HUES6 (cell line): ENCODE measurements at regions not wholly inside any gene's neighbourhood (a gene's known extent, or its start where the extent isn't known, plus 50 kb on each side); places are given as distances from the start of the nearest gene placed in this dataset.
"Not testable (repeated sequence)": the region's sequence is repeated elsewhere in the genome, so short reads cannot be mapped to it uniquely, and the experiment has no call there.

ENCODE experiments used
- H3K27ac ChIP-seq: 2 replicates; pipeline ENCODE4 v1.7.0; 2013; ENCODE audit warnings: low read depth, mild to moderate bottlenecking, low read length, inconsistent platforms
- H3K27me3 ChIP-seq: 2 replicates; pipeline ENCODE4 v1.6.1; 2013; ENCODE audit warnings: low read length; ENCODE audit not compliant: control insufficient read depth, insufficient read depth
- H3K36me3 ChIP-seq: 2 replicates; pipeline ENCODE4 v1.6.1; 2013; ENCODE audit warnings: low read length; ENCODE audit not compliant: control insufficient read depth, insufficient read depth
- H3K4me1 ChIP-seq: 2 replicates; pipeline ENCODE4 v1.6.1; 2013; ENCODE audit warnings: low read length; ENCODE audit not compliant: control insufficient read depth, insufficient read depth
- H3K4me3 ChIP-seq: 2 replicates; pipeline ENCODE4 v1.5.1; 2013; ENCODE audit warnings: low read depth, low read length
- H3K9ac ChIP-seq: one replicate; pipeline ENCODE4 v1.6.1; 2013; ENCODE audit warnings: mild to moderate bottlenecking, low read length
- H3K9me3 ChIP-seq: 2 replicates; pipeline ENCODE4 v1.6.1; 2013; ENCODE audit warnings: low read depth, low read length; ENCODE audit not compliant: control insufficient read depth, insufficient read depth

GRCh38 chr19:23984911-23985310 is 70.2 kb downstream of the ZNF726 start:
- peaks cover 54% of the 10 kb centered on the region; the same call in 1 of the 2 replicates for H3K9me3 ChIP-seq
- H3K4me1 ChIP-seq, H3K27ac ChIP-seq, H3K27me3 ChIP-seq, H3K4me3 ChIP-seq, H3K36me3 ChIP-seq, H3K9ac ChIP-seq: not testable (repeated sequence)

DNA sequence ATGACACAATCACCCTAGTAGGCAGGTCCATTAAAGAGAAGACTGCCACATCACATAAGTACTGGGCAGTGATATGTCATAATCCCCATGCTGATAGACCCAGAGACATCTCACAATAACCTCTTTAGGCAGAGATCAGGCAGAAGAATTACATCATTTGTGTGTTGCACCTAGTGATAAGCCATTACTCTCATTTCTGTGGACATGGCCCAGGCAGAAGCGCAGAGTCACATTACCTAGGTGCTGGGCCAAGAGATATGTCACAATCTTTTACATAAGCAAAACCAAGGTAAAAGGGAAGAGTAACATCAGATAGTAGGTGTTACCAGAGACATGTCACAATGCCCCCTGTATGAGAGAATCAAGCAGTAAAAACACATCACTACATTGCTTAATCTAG is 71.9 kb downstream of the ZNF726 start:
- Histone ChIP-seq H3K27me3 (no peaks in the 10 kb centered on the region), H3K9ac (no peak overlapping the region), H3K4me1 (no peaks in the 10 kb centered on the region), H3K36me3 (no peaks in the 10 kb centered on the region), H3K27ac (no peak overlapping the region), H3K4me3 (no peak overlapping the region), H3K9me3 (peaks cover 61% of the 10 kb centered on the region; the same call in 1 of the 2 replicates)

GRCh38 chr19:23991170-23991569 is 76.5 kb downstream of the ZNF726 start:
- Histone ChIP-seq H3K4me3 (no peak overlapping the region), H3K27me3 (no peaks in the 10 kb centered on the region), H3K4me1 (no peaks in the 10 kb centered on the region), H3K36me3 (no peaks in the 10 kb centered on the region), H3K27ac (no peak overlapping the region), H3K9ac (no peak overlapping the region), H3K9me3 (peaks cover 56% of the 10 kb centered on the region)

GRCh38 chr19:23992348-23992747 is 77.7 kb downstream of the ZNF726 start:
- Histone ChIP-seq H3K27me3 (no peaks in the 10 kb centered on the region), H3K9me3 (peaks cover 59% of the 10 kb centered on the region), H3K9ac (no peak overlapping the region), H3K36me3 (no peaks in the 10 kb centered on the region), H3K27ac (no peak overlapping the region), H3K4me1 (no peaks in the 10 kb centered on the region), H3K4me3 (no peak overlapping the region)

DNA sequence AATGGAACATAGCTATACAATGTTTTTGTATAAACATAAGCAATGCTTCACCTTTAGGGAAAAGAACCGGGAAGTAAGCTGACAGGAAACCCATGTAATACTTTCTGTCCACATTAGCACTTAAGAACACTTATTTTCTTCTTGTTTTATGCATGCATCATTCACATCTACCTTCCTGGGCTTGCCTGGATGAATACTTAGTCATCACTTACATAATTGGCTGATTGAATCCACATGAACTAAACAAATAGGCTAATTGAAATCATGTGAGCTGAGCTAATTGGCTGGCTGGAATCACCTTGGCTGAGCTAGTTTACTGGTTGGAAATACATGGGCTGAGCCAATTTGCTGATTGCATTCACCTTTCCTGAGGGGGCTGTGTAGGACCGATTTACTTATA is 78.8 kb downstream of the ZNF726 start:
- Histone ChIP-seq H3K9ac (no peak overlapping the region), H3K36me3 (no peaks in the 10 kb centered on the region), H3K9me3 (peaks cover 65% of the 10 kb centered on the region), H3K4me1 (no peaks in the 10 kb centered on the region), H3K27me3 (no peaks in the 10 kb centered on the region), H3K4me3 (no peak overlapping the region), H3K27ac (no peak overlapping the region)

DNA sequence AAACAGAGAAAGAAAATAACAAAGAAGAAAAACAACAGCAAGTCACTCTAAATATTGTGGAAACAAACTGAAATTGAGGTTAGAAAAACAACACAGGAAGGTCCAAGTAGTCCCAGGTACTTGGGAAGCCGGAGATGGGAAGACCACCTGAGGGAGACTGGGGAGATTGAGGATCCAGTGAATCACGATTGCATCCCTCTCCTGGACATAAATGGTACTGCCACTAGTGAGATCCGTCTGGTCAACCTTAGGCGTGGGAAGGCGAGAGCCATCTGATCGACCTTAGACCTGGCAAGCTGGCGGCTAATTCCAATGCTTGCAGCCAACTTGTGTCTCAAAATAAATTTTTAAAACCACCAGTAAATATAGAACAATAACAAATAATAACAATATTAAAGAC is 81.9 kb downstream of the ZNF726 start:
- H3K4me1 ChIP-seq: no peaks in the 10 kb centered on the region
- H3K36me3 ChIP-seq: no peaks in the 10 kb centered on the region
- no peak overlapping the region for H3K4me3 ChIP-seq
- H3K27ac ChIP-seq: no peak overlapping the region
- no peaks in the 10 kb centered on the region for H3K27me3 ChIP-seq
- H3K9ac ChIP-seq: no peak overlapping the region
- peaks cover 76% of the 10 kb centered on the region for H3K9me3 ChIP-seq

- Histone ChIP-seq H3K4me3 (no peak overlapping the region), H3K9ac (no peak overlapping the region), H3K27me3 (no peaks in the 10 kb centered on the region), H3K4me1 (no peaks in the 10 kb centered on the region), H3K36me3 (no peaks in the 10 kb centered on the region), H3K27ac (no peak overlapping the region), H3K9me3 (peaks cover 88% of the 10 kb centered on the region)
Observed at GRCh38 chr19:23998568-23998967, 83.9 kb downstream of the ZNF726 start.

- Histone ChIP-seq H3K27me3 (no peaks in the 10 kb centered on the region), H3K27ac (no peak overlapping the region), H3K36me3 (no peaks in the 10 kb centered on the region), H3K4me3 (no peak overlapping the region), H3K4me1 (no peaks in the 10 kb centered on the region), H3K9ac (no peak overlapping the region), H3K9me3 (peaks cover 89% of the 10 kb centered on the region)
Observed at GRCh38 chr19:23999821-24000610, 85.3 kb downstream of the ZNF726 start.

- no peak overlapping the region for H3K27ac ChIP-seq
- H3K27me3 ChIP-seq: no peaks in the 10 kb centered on the region
- H3K36me3 ChIP-seq: no peaks in the 10 kb centered on the region
- H3K4me3 ChIP-seq: no peak overlapping the region
- no peak overlapping the region for H3K9ac ChIP-seq
- peaks cover 83% of the 10 kb centered on the region for H3K9me3 ChIP-seq
- H3K4me1 ChIP-seq: no peaks in the 10 kb centered on the region
Observed at GRCh38 chr19:24000656-24001055, 86.0 kb downstream of the ZNF726 start.

- Histone ChIP-seq H3K4me1 (no peaks in the 10 kb centered on the region), H3K36me3 (no peaks in the 10 kb centered on the region), H3K27me3 (no peaks in the 10 kb centered on the region), H3K27ac (no peak overlapping the region), H3K9ac (no peak overlapping the region), H3K9me3 (peaks cover 70% of the 10 kb centered on the region), H3K4me3 (no peak overlapping the region)
Observed at GRCh38 chr19:24002256-24002945, 84.6 kb upstream of the ZNF254 start.

- Histone ChIP-seq H3K4me1 (no peaks in the 10 kb centered on the region), H3K27me3 (no peaks in the 10 kb centered on the region), H3K9ac (no peak overlapping the region), H3K4me3 (no peak overlapping the region), H3K9me3 (peaks cover 66% of the 10 kb centered on the region), H3K36me3 (no peaks in the 10 kb centered on the region), H3K27ac (no peak overlapping the region)
Observed at GRCh38 chr19:24003537-24003936, 83.5 kb upstream of the ZNF254 start.
